ENCODE measurements at regions not wholly inside any gene's neighbourhood (a gene's known extent, or its start where the extent isn't known, plus 50 kb on each side); places are given as distances from the start of the nearest gene placed in this dataset.

DNA sequence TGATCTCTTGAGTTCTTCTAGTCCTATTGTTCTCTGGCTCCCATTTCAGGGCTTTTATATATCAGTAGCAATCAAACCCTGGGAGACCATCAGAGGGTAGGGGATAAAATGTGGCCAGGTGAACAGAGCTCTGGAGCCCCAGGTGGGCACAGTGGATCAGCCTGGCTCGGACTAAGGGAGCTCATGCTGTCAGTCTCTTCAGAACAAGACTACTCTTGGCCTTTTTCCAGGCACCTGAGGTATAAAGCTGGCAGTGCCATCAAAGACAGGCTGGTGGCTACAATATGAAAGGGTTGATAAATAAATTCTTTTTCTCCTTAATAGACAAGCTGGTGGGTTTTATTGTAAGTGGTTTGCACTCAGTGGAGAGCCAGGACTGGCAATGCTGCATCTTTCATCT is 160.0 kb upstream of the CCL2 start:
- H3K9me3 ChIP-seq (ENCODE audit: low read depth, low read length) = no peaks in the 10 kb centered on the region
- H3K36me3 ChIP-seq (ENCODE audit: insufficient read depth, low read length) = no peaks in the 10 kb centered on the region
- TF ChIP-seq, protein P1, sequence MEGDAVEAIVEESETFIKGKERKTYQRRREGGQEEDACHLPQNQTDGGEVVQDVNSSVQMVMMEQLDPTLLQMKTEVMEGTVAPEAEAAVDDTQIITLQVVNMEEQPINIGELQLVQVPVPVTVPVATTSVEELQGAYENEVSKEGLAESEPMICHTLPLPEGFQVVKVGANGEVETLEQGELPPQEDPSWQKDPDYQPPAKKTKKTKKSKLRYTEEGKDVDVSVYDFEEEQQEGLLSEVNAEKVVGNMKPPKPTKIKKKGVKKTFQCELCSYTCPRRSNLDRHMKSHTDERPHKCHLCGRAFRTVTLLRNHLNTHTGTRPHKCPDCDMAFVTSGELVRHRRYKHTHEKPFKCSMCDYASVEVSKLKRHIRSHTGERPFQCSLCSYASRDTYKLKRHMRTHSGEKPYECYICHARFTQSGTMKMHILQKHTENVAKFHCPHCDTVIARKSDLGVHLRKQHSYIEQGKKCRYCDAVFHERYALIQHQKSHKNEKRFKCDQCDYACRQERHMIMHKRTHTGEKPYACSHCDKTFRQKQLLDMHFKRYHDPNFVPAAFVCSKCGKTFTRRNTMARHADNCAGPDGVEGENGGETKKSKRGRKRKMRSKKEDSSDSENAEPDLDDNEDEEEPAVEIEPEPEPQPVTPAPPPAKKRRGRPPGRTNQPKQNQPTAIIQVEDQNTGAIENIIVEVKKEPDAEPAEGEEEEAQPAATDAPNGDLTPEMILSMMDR (IDR thresholded peaks at IDR 0.05; ENCODE audit: extremely low read depth, low read depth, low read length) = no peak
- H2AFZ ChIP-seq (ENCODE audit: low read length) = no peak overlapping the region
- no peaks in the 10 kb centered on the region for H3K4me1 ChIP-seq (ENCODE audit: insufficient read depth, low read length)
- H3K79me2 ChIP-seq (ENCODE audit: insufficient read depth, low read length) = no peaks in the 10 kb centered on the region
- no peak overlapping the region for H3K4me3 ChIP-seq (ENCODE audit: insufficient read depth, low read length)
- no peaks in the 10 kb centered on the region for H4K20me1 ChIP-seq (ENCODE audit: insufficient read depth, low read length)
- DNase-seq (ENCODE audit: insufficient read length, low spot score, missing footprints) = no peak
- H3K4me2 ChIP-seq (ENCODE audit: insufficient read depth, low read length) = no peak overlapping the region
- H3K27me3 ChIP-seq (ENCODE audit: insufficient read depth, low read length) = no peaks in the 10 kb centered on the region
- no peak overlapping the region for H3K27ac ChIP-seq (ENCODE audit: low read depth, low read length)

- Histone ChIP-seq H3K4me2 (ENCODE audit: insufficient read depth, low read length) (no peak overlapping the region), H2AFZ (ENCODE audit: low read length) (no peak overlapping the region), H3K4me1 (ENCODE audit: insufficient read depth, low read length) (no peaks in the 10 kb centered on the region), H3K4me3 (ENCODE audit: insufficient read depth, low read length) (no peak overlapping the region), H3K79me2 (ENCODE audit: insufficient read depth, low read length) (no peaks in the 10 kb centered on the region), H3K9me3 (ENCODE audit: low read depth, low read length) (no peaks in the 10 kb centered on the region), H3K27me3 (ENCODE audit: insufficient read depth, low read length) (no peaks in the 10 kb centered on the region), H3K27ac (ENCODE audit: low read depth, low read length) (no peak overlapping the region), H3K36me3 (ENCODE audit: insufficient read depth, low read length) (no peaks in the 10 kb centered on the region), H4K20me1 (ENCODE audit: insufficient read depth, low read length) (no peaks in the 10 kb centered on the region)
- TF ChIP-seq, protein P1 (IDR thresholded peaks at IDR 0.05; ENCODE audit: extremely low read depth, low read depth, low read length) = no peak
- DNase-seq (ENCODE audit: insufficient read length, low spot score, missing footprints) = no peak
These were observed 156.4 kb upstream of the CCL2 start for GRCh38 chr17:34098699-34099098.

DNA sequence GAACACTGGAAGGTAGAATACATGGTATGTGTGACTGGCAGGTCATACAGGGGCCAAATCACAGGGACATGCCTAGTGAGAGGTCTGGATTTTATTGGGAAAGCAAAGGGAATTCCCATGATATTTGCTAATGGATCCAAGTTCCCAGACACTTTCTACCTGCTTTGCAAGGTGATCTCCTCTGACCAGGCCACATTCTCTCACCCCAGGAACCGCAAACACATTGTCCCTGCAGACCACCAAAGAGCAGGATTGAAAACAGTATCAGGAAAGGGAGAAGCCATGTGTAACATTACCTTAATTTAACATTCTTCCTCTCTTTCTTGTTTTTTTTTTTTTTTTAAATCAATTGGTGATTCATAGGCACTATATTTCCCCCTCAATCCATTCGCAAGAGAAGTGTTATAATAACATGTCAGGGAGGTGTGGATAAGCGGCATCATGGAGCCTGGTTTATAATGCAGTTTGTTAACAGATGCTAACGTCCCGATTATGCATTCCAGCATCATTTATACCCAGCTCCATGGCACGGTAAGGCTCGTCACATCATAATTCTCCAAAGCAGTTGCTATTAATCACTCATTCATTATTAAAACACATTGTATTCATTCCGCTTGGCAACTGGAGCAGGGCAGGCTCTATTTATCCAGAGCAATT is 155.1 kb upstream of the CCL2 start:
- H3K79me2 ChIP-seq (ENCODE audit: insufficient read depth, low read length) = no peaks in the 10 kb centered on the region
- H4K20me1 ChIP-seq (ENCODE audit: insufficient read depth, low read length) = no peaks in the 10 kb centered on the region
- H3K4me2 ChIP-seq (ENCODE audit: insufficient read depth, low read length) = no peak overlapping the region
- H2AFZ ChIP-seq (ENCODE audit: low read length) = no peak overlapping the region
- H3K36me3 ChIP-seq (ENCODE audit: insufficient read depth, low read length) = no peaks in the 10 kb centered on the region
- TF ChIP-seq, protein P1 (IDR thresholded peaks at IDR 0.05; ENCODE audit: extremely low read depth, low read depth, low read length) = no peak
- H3K27me3 ChIP-seq (ENCODE audit: insufficient read depth, low read length) = no peaks in the 10 kb centered on the region
- no peaks in the 10 kb centered on the region for H3K4me1 ChIP-seq (ENCODE audit: insufficient read depth, low read length)
- H3K27ac ChIP-seq (ENCODE audit: low read depth, low read length) = no peak overlapping the region
- DNase-seq (ENCODE audit: insufficient read length, low spot score, missing footprints) = no peak
- H3K4me3 ChIP-seq (ENCODE audit: insufficient read depth, low read length) = no peak overlapping the region
- H3K9me3 ChIP-seq (ENCODE audit: low read depth, low read length) = no peaks in the 10 kb centered on the region

- Histone ChIP-seq H3K79me2 (ENCODE audit: insufficient read depth, low read length) (no peaks in the 10 kb centered on the region), H3K4me2 (ENCODE audit: insufficient read depth, low read length) (no peak overlapping the region), H2AFZ (ENCODE audit: low read length) (no peak overlapping the region), H3K4me3 (ENCODE audit: insufficient read depth, low read length) (no peak overlapping the region), H3K36me3 (ENCODE audit: insufficient read depth, low read length) (no peaks in the 10 kb centered on the region), H3K27me3 (ENCODE audit: insufficient read depth, low read length) (no peaks in the 10 kb centered on the region), H4K20me1 (ENCODE audit: insufficient read depth, low read length) (no peaks in the 10 kb centered on the region), H3K4me1 (ENCODE audit: insufficient read depth, low read length) (no peaks in the 10 kb centered on the region), H3K9me3 (ENCODE audit: low read depth, low read length) (no peaks in the 10 kb centered on the region), H3K27ac (ENCODE audit: low read depth, low read length) (no peak overlapping the region)
- DNase-seq (ENCODE audit: insufficient read length, low spot score, missing footprints) = no peak
- TF ChIP-seq, protein P1 (IDR thresholded peaks at IDR 0.05; ENCODE audit: extremely low read depth, low read depth, low read length) = no peak
These were observed 148.1 kb upstream of the CCL2 start for GRCh38 chr17:34107019-34107418.
